ENCODE measurements at regions not wholly inside any gene's neighbourhood (a gene's known extent, or its start where the extent isn't known, plus 50 kb on each side); places are given as distances from the start of the nearest gene placed in this dataset.

GRCh38 chr21:35481005-35481404 is 431.9 kb upstream of the RUNX1 start:
- Histone ChIP-seq H3K27me3 (ENCODE audit: insufficient read depth, low read length, poor library complexity, severe bottlenecking) (peaks cover 14% of the 10 kb centered on the region), H3K4me1 (ENCODE audit: insufficient read depth, low read length, poor library complexity, severe bottlenecking) (no peaks in the 10 kb centered on the region), H3F3A (ENCODE audit: low read depth) (no peaks in the 10 kb centered on the region), H3K4me2 (ENCODE audit: low read depth, low read length, poor library complexity, severe bottlenecking) (no peak overlapping the region), H3K9me2 (replicated peaks; ENCODE audit: low read depth, low read length) (no peaks in the 10 kb centered on the region), H4K20me1 (ENCODE audit: insufficient read depth, low read length, poor library complexity, severe bottlenecking) (no peaks in the 10 kb centered on the region), H3K79me2 (ENCODE audit: insufficient read depth, low read length) (no peaks in the 10 kb centered on the region), H3K9me3 (ENCODE audit: insufficient read depth, low read depth, low read length) (no peaks in the 10 kb centered on the region), H3K9ac (ENCODE audit: low read depth, low read length, poor library complexity, severe bottlenecking) (no peak overlapping the region), H3K36me3 (ENCODE audit: insufficient read depth, low read length) (no peaks in the 10 kb centered on the region), H2AFZ (ENCODE audit: low read length) (no peak overlapping the region), H3K4me3 (ENCODE audit: low read length, poor library complexity, severe bottlenecking) (no peak overlapping the region)
- TF ChIP-seq EZH2phosphoT487 (IDR thresholded peaks at IDR 0.05; ENCODE audit: borderline replicate concordance), result no peak
- no peak for TF ChIP-seq CTCF (conservative IDR thresholded peaks at IDR 0.05; ENCODE audit: low read length)

GRCh38 chr21:35479529-35479928 is 430.4 kb upstream of the RUNX1 start:
- no peak overlapping the region for H2AFZ ChIP-seq (ENCODE audit: low read length)
- no peak for TF ChIP-seq CTCF (conservative IDR thresholded peaks at IDR 0.05; ENCODE audit: low read length)
- TF ChIP-seq EZH2phosphoT487 (IDR thresholded peaks at IDR 0.05; ENCODE audit: borderline replicate concordance), result no peak
- no peak overlapping the region for H3K4me3 ChIP-seq (ENCODE audit: low read length, poor library complexity, severe bottlenecking)
- no peak overlapping the region for H3K4me2 ChIP-seq (ENCODE audit: low read depth, low read length, poor library complexity, severe bottlenecking)
- H3K4me1 ChIP-seq (ENCODE audit: insufficient read depth, low read length, poor library complexity, severe bottlenecking), result no peaks in the 10 kb centered on the region
- no peaks in the 10 kb centered on the region for H3K9me2 ChIP-seq (replicated peaks; ENCODE audit: low read depth, low read length)
- H3K9me3 ChIP-seq (ENCODE audit: insufficient read depth, low read depth, low read length), result no peaks in the 10 kb centered on the region
- H3F3A ChIP-seq (ENCODE audit: low read depth), result no peaks in the 10 kb centered on the region
- H3K9ac ChIP-seq (ENCODE audit: low read depth, low read length, poor library complexity, severe bottlenecking), result no peak overlapping the region
- peaks cover 14% of the 10 kb centered on the region for H3K27me3 ChIP-seq (ENCODE audit: insufficient read depth, low read length, poor library complexity, severe bottlenecking)
- H3K79me2 ChIP-seq (ENCODE audit: insufficient read depth, low read length), result no peaks in the 10 kb centered on the region
- H3K36me3 ChIP-seq (ENCODE audit: insufficient read depth, low read length), result no peaks in the 10 kb centered on the region
- no peaks in the 10 kb centered on the region for H4K20me1 ChIP-seq (ENCODE audit: insufficient read depth, low read length, poor library complexity, severe bottlenecking)

GRCh38 chr21:35479065-35479448 is 430.0 kb upstream of the RUNX1 start:
- H2AFZ ChIP-seq (ENCODE audit: low read length), result no peak overlapping the region
- H3K9me2 ChIP-seq (replicated peaks; ENCODE audit: low read depth, low read length), result no peaks in the 10 kb centered on the region
- no peaks in the 10 kb centered on the region for H3K36me3 ChIP-seq (ENCODE audit: insufficient read depth, low read length)
- no peaks in the 10 kb centered on the region for H3K9me3 ChIP-seq (ENCODE audit: insufficient read depth, low read depth, low read length)
- H3K27me3 ChIP-seq (ENCODE audit: insufficient read depth, low read length, poor library complexity, severe bottlenecking), result peaks cover 14% of the 10 kb centered on the region
- H3K4me3 ChIP-seq (ENCODE audit: low read length, poor library complexity, severe bottlenecking), result no peak overlapping the region
- H3K9ac ChIP-seq (ENCODE audit: low read depth, low read length, poor library complexity, severe bottlenecking), result no peak overlapping the region
- TF ChIP-seq EZH2phosphoT487 (IDR thresholded peaks at IDR 0.05; ENCODE audit: borderline replicate concordance) (no peak), CTCF (conservative IDR thresholded peaks at IDR 0.05; ENCODE audit: low read length) (no peak)
- no peak overlapping the region for H3K4me2 ChIP-seq (ENCODE audit: low read depth, low read length, poor library complexity, severe bottlenecking)
- H4K20me1 ChIP-seq (ENCODE audit: insufficient read depth, low read length, poor library complexity, severe bottlenecking), result no peaks in the 10 kb centered on the region
- H3F3A ChIP-seq (ENCODE audit: low read depth), result no peaks in the 10 kb centered on the region
- H3K4me1 ChIP-seq (ENCODE audit: insufficient read depth, low read length, poor library complexity, severe bottlenecking), result no peaks in the 10 kb centered on the region
- no peaks in the 10 kb centered on the region for H3K79me2 ChIP-seq (ENCODE audit: insufficient read depth, low read length)
